ENCODE measurements at regions not wholly inside any gene's neighbourhood (a gene's known extent, or its start where the extent isn't known, plus 50 kb on each side); places are given as distances from the start of the nearest gene placed in this dataset.

GRCh38 chr11:109963101-109963500, 130.1 kb upstream of the ZC3H12C start:
- no peak for TF ChIP-seq TAF1 (IDR thresholded peaks at IDR 0.05; ENCODE audit: borderline replicate concordance, low read depth, low read length)
- TF ChIP-seq ATF7 (IDR thresholded peaks at IDR 0.05; ENCODE audit: low read depth) = no peak
- TF ChIP-seq SP1 (IDR thresholded peaks at IDR 0.05; ENCODE audit: low read depth, low read length) = no peak
- TF ChIP-seq HDAC2 (IDR thresholded peaks at IDR 0.05) = no peak
- no peak for TF ChIP-seq FOS (IDR thresholded peaks at IDR 0.05; ENCODE audit: borderline replicate concordance, extremely low read depth, insufficient read length)
- TF ChIP-seq ZSCAN29 (IDR thresholded peaks at IDR 0.05) = no peak
- no peak for TF ChIP-seq POLR2AphosphoS5 (IDR thresholded peaks at IDR 0.05; ENCODE audit: low read length)
- no peak for TF ChIP-seq IRF3 (IDR thresholded peaks at IDR 0.05)
- TF ChIP-seq CTCF (IDR thresholded peaks at IDR 0.05 in 2 of 3, conservative IDR thresholded peaks at IDR 0.05 in 1 of 3; ENCODE audit: control insufficient read depth in 2 of 3, extremely low read depth in 1 of 3, insufficient read depth in 1 of 3, low read depth in 3 of 3, low read length in 3 of 3) = no peak
- TF ChIP-seq ETV6 (conservative IDR thresholded peaks at IDR 0.05 in 1 of 2, IDR thresholded peaks at IDR 0.05 in 1 of 2; ENCODE audit: borderline replicate concordance in 1 of 2, low read depth in 1 of 2) = no peak
- no peak for TF ChIP-seq EP300 (IDR thresholded peaks at IDR 0.05; ENCODE audit: borderline replicate concordance in 1 of 2, control insufficient read depth in 1 of 2, low read depth in 2 of 2, low read length in 2 of 2)
- no peak for TF ChIP-seq BCLAF1 (IDR thresholded peaks at IDR 0.05)
- TF ChIP-seq NFYB (IDR thresholded peaks at IDR 0.05; ENCODE audit: insufficient read depth, low read depth, low read length) = no peak
